ENCODE measurements at regions not wholly inside any gene's neighbourhood (a gene's known extent, or its start where the extent isn't known, plus 50 kb on each side); places are given as distances from the start of the nearest gene placed in this dataset.
"Not testable (repeated sequence)": the region's sequence is repeated elsewhere in the genome, so short reads cannot be mapped to it uniquely, and the experiment has no call there.

- H3K9me3 ChIP-seq (ENCODE audit: low read depth); H3K4me1 ChIP-seq (ENCODE audit: insufficient read depth); H3K36me3 ChIP-seq (ENCODE audit: low read depth); H3K27me3 ChIP-seq (replicated peaks; ENCODE audit: insufficient read depth); H3K27ac ChIP-seq; H3K4me3 ChIP-seq; DNase-seq; H3K79me2 ChIP-seq (ENCODE audit: insufficient read depth); H2AFZ ChIP-seq; H4K20me1 ChIP-seq (ENCODE audit: insufficient read depth); in situ Hi-C loops (cut with MboI); H3K9ac ChIP-seq; H3K4me2 ChIP-seq (ENCODE audit: unreplicated experiment); H3K9me2 ChIP-seq (ENCODE audit: insufficient read depth): not testable (repeated sequence)
- peaks cover 29% of the 10 kb centered on the region for H3F3A ChIP-seq (ENCODE audit: insufficient read depth)
- 79 to 89% methylated on average over 1 of the region's 1 CpG for WGBS, 2 experiments (ENCODE audit: low coverage in 1 of 2, low lambda C conversion rate in 2 of 2, missing lambda C conversion rate in 2 of 2)
These were observed 50.6 kb upstream of the GRHL3 start for GRCh38 chr1:24268555-24268954.

- H2AFZ ChIP-seq: no peak overlapping the region
- H3K27me3 ChIP-seq (replicated peaks; ENCODE audit: insufficient read depth): no peaks in the 10 kb centered on the region
- H3F3A ChIP-seq (ENCODE audit: insufficient read depth): peaks cover 30% of the 10 kb centered on the region
- H3K9me3 ChIP-seq (ENCODE audit: low read depth): no peaks in the 10 kb centered on the region
- no peak for TF ChIP-seq EZH2phosphoT487 (IDR thresholded peaks at IDR 0.05; ENCODE audit: insufficient read depth, low read depth)
- TF ChIP-seq EZH2 (IDR thresholded peaks at IDR 0.05; ENCODE audit: insufficient read depth, poor library complexity, severe bottlenecking): no peak
- no peaks in the 10 kb centered on the region for H4K20me1 ChIP-seq (ENCODE audit: insufficient read depth)
- peak overlapping the region; percentile 49 for H3K27ac ChIP-seq
- peaks cover 9% of the 10 kb centered on the region for H3K4me1 ChIP-seq (ENCODE audit: insufficient read depth)
- peak overlapping the region; percentile 60 for H3K4me2 ChIP-seq (ENCODE audit: unreplicated experiment)
- in situ Hi-C loops (cut with MboI): no loop called here
- H3K36me3 ChIP-seq (ENCODE audit: low read depth): no peaks in the 10 kb centered on the region
- 0 out of 2 replicates have a peak overlapping the region, but pooled peaks have one; percentile 19 for H3K9ac ChIP-seq
- WGBS, 2 experiments (ENCODE audit: low coverage in 1 of 2, low lambda C conversion rate in 2 of 2, missing lambda C conversion rate in 2 of 2): 53 to 60% methylated on average over 3 of the region's 3 CpGs
- peak overlapping the region; percentile 30; the same call in 1 of the 2 replicates for H3K4me3 ChIP-seq
- peak; percentile 16 for DNase-seq
- no peaks in the 10 kb centered on the region for H3K79me2 ChIP-seq (ENCODE audit: insufficient read depth)
- no peaks in the 10 kb centered on the region for H3K9me2 ChIP-seq (ENCODE audit: insufficient read depth)
These were observed 52.2 kb upstream of the GRHL3 start for GRCh38 chr1:24266998-24267397.

GRCh38 chr1:24266398-24266941 lies 52.7 kb upstream of the GRHL3 start:
- in situ Hi-C loops (cut with MboI): no loop called here
- H3K9ac ChIP-seq: 0 out of 2 replicates have a peak overlapping the region, but pooled peaks have one; percentile 19

GRCh38 chr1:24263746-24264145 lies 55.4 kb upstream of the GRHL3 start:
- TF ChIP-seq EZH2phosphoT487 (IDR thresholded peaks at IDR 0.05; ENCODE audit: insufficient read depth, low read depth) (no peak), EZH2 (IDR thresholded peaks at IDR 0.05; ENCODE audit: insufficient read depth, poor library complexity, severe bottlenecking) (no peak)
- H4K20me1 ChIP-seq (ENCODE audit: insufficient read depth): no peaks in the 10 kb centered on the region
- no peak overlapping the region for H3K9ac ChIP-seq
- H3K79me2 ChIP-seq (ENCODE audit: insufficient read depth): no peaks in the 10 kb centered on the region
- H3K9me2 ChIP-seq (ENCODE audit: insufficient read depth): no peaks in the 10 kb centered on the region
- H3F3A ChIP-seq (ENCODE audit: insufficient read depth): peaks cover 30% of the 10 kb centered on the region
- 75 to 96% methylated on average over 1 of the region's 1 CpG for WGBS, 2 experiments (ENCODE audit: low coverage in 1 of 2, low lambda C conversion rate in 2 of 2, missing lambda C conversion rate in 2 of 2)
- in situ Hi-C loops (cut with MboI): no loop called here
- no peak overlapping the region for H3K4me3 ChIP-seq
- H3K36me3 ChIP-seq (ENCODE audit: low read depth): no peaks in the 10 kb centered on the region
- H2AFZ ChIP-seq: no peak overlapping the region
- H3K4me1 ChIP-seq (ENCODE audit: insufficient read depth): peaks cover 9% of the 10 kb centered on the region
- H3K4me2 ChIP-seq (ENCODE audit: unreplicated experiment): no peak overlapping the region
- no peaks in the 10 kb centered on the region for H3K27me3 ChIP-seq (replicated peaks; ENCODE audit: insufficient read depth)
- no peak overlapping the region for H3K27ac ChIP-seq
- H3K9me3 ChIP-seq (ENCODE audit: low read depth): no peaks in the 10 kb centered on the region
- DNase-seq: peak; percentile 30

More at GRCh38 chr1:24266398-24266941, 52.7 kb upstream of the GRHL3 start:
- no peak overlapping the region for H2AFZ ChIP-seq
- DNase-seq: peak; percentile 95
- no peaks in the 10 kb centered on the region for H4K20me1 ChIP-seq (ENCODE audit: insufficient read depth)
- H3F3A ChIP-seq (ENCODE audit: insufficient read depth): peaks cover 30% of the 10 kb centered on the region
- no peaks in the 10 kb centered on the region for H3K9me3 ChIP-seq (ENCODE audit: low read depth)
- no peaks in the 10 kb centered on the region for H3K36me3 ChIP-seq (ENCODE audit: low read depth)
- H3K27me3 ChIP-seq (replicated peaks; ENCODE audit: insufficient read depth): no peaks in the 10 kb centered on the region
- H3K27ac ChIP-seq: peak overlapping the region; percentile 49
- WGBS, 2 experiments (ENCODE audit: low coverage in 1 of 2, low lambda C conversion rate in 2 of 2, missing lambda C conversion rate in 2 of 2): 0 to 2% methylated on average over 9 of the region's 9 CpGs
- H3K9me2 ChIP-seq (ENCODE audit: insufficient read depth): no peaks in the 10 kb centered on the region
- TF ChIP-seq EZH2phosphoT487 (IDR thresholded peaks at IDR 0.05; ENCODE audit: insufficient read depth, low read depth) (0 out of 2 replicates have a peak, but pooled peaks have one; percentile 84), EZH2 (IDR thresholded peaks at IDR 0.05; ENCODE audit: insufficient read depth, poor library complexity, severe bottlenecking) (no peak)
- peak overlapping the region; percentile 60 for H3K4me2 ChIP-seq (ENCODE audit: unreplicated experiment)
- H3K79me2 ChIP-seq (ENCODE audit: insufficient read depth): no peaks in the 10 kb centered on the region
- peak overlapping the region; percentile 30; the same call in 1 of the 2 replicates for H3K4me3 ChIP-seq
- peaks cover 9% of the 10 kb centered on the region for H3K4me1 ChIP-seq (ENCODE audit: insufficient read depth)

- H4K20me1 ChIP-seq (ENCODE audit: insufficient read depth): no peaks in the 10 kb centered on the region
- H3K9me2 ChIP-seq (ENCODE audit: insufficient read depth): no peaks in the 10 kb centered on the region
- H3K9me3 ChIP-seq (ENCODE audit: low read depth): no peaks in the 10 kb centered on the region
- no peak overlapping the region for H3K4me2 ChIP-seq (ENCODE audit: unreplicated experiment)
- no peak overlapping the region for H3K27ac ChIP-seq
- in situ Hi-C loops (cut with MboI): no loop called here
- H3K4me1 ChIP-seq (ENCODE audit: insufficient read depth): peaks cover 9% of the 10 kb centered on the region
- H3K4me3 ChIP-seq: no peak overlapping the region
- WGBS, 2 experiments (ENCODE audit: low coverage in 1 of 2, low lambda C conversion rate in 2 of 2, missing lambda C conversion rate in 2 of 2): 91 to 99% methylated on average over 4 of the region's 4 CpGs
- H2AFZ ChIP-seq: no peak overlapping the region
- no peaks in the 10 kb centered on the region for H3K79me2 ChIP-seq (ENCODE audit: insufficient read depth)
- peaks cover 30% of the 10 kb centered on the region for H3F3A ChIP-seq (ENCODE audit: insufficient read depth)
- no peaks in the 10 kb centered on the region for H3K36me3 ChIP-seq (ENCODE audit: low read depth)
- no peaks in the 10 kb centered on the region; the same call in 1 of the 2 replicates for H3K27me3 ChIP-seq (replicated peaks; ENCODE audit: insufficient read depth)
- DNase-seq: no peak
- H3K9ac ChIP-seq: no peak overlapping the region
- TF ChIP-seq EZH2 (IDR thresholded peaks at IDR 0.05; ENCODE audit: insufficient read depth, poor library complexity, severe bottlenecking) (no peak), EZH2phosphoT487 (IDR thresholded peaks at IDR 0.05; ENCODE audit: insufficient read depth, low read depth) (no peak)
These were observed 55.9 kb upstream of the GRHL3 start for GRCh38 chr1:24263211-24263610.
